GM18499 (cell line): ENCODE measurements at regions not wholly inside any gene's neighbourhood (a gene's known extent, or its start where the extent isn't known, plus 50 kb on each side); places are given as distances from the start of the nearest gene placed in this dataset.
"Not testable (repeated sequence)": the region's sequence is repeated elsewhere in the genome, so short reads cannot be mapped to it uniquely, and the experiment has no call there.

Experiments used
- ATAC-seq: cut with Tn5 transposase; IDR thresholded peaks from one replicate; pipeline ENCODE4 v1.9.1; 2021; ENCODE audit warnings: moderate number of reproducible peaks; ENCODE audit not compliant: insufficient read depth, unreplicated experiment

DNA sequence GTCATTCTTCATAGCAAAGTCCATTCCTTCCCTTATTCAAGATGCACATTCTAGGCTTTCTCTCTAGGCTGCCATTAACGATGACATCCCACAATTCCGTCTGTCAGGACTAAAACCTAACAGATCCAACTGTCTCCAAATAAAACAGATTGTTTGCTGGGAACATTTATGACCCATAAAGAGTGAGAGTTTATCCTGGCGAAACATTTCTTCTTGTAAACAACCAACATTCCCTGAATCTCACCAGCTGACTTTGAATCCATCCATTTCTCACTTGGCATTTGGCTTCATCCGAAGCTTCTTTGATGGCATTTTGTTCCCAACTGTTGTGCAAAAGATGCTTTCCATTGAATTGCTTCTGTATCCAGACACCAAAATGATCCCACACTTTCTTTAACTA is 93.1 kb downstream of the OLIG3 start:
- ATAC-seq: no peak

DNA sequence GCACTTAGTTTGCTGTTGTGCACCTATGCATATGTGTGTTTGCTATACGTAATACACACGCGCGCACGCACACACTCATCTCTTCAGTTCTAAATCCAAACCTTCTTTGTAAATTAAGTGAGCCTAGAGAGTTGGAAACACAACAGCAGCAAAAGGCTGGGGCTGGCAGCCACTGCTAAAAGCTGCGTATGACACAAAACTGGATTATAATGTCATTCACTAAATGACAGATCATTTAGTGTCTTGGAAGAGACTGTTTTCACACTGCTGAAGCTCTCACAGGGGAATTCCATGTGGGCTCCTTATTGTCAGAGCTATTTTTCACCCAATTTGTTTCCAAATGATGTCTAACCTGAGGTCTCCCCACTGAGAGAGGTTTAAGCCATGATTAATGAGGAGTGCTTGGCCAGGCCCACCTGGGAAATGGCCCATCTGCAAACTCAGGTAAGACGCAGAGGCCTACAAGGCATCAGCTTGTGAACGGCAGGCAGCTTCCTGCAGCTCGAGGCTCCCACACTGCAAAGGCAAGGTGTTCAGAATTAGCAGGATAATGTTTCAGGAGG is 94.2 kb downstream of the OLIG3 start:
- no peak for ATAC-seq

DNA sequence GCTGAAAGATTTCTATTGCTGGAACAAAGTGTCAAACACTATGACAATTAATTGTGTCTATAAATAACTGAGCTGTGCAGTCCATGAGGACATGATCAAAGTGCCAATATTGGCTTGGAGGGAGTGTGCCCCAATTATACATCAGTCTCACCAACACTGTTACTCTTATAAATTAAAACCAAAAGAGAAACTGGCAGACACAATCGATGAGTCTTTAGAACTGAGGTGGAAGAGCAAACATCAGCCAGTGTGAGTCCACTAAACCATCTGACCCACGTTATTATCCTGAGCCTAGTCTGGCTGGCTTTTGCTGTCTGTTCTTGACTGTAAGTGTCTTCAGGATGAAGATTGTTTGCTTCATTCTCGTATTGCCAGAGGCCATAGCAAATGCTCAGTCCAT is 98.9 kb downstream of the OLIG3 start:
- ATAC-seq: no peak

DNA sequence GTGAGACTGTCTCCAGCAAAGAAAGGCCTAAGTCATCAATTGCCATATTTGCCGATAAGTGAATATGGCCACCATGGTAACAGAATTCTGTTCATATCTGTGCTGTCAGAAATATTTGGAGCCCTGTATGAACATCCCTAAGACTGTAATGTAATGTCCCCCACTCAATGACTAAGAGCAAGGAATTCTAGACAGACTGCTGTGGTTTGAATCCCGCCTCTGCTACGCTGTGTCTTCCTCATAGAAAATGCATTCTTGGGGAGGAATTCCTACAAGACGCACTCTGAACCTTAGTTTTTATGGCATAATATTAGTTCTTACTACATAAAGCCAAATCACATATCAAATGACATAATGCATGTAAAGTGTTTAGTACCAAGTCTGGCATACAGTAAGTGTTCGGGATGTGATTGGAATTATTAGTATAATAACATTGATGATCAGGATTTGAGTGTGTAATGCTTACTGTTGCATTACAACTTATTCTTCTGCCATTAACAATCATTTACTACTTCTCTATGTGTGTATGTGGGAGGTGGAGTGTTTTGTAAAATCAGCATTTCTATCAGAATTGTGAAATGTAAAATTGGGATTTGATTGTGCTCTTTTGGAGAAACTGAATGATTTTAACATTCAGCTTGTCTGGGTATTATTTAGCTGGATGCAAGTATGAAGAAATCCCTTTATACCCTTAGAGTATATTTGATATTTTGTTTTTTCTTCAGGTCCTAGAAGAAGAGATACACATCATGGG is 103.0 kb downstream of the OLIG3 start:
- ATAC-seq: no peak

DNA sequence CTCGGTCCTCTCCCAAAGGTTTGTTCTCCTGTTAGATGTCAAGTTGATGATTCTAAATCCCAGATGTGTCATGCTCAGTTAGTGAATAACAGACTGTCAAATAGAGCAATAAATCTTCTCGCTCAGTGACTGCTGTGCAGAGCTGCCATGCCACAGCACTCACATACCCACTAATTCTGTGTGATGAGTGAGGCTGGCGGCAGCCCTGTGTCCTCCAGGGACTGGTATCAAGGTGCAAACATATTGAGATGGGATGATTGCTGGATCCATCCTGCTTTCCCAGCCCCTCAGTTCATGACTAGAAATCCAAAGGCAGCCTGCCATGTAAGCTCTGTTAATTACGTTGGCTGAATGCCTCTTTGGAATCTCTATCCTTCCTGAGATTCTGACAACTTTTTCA is 103.9 kb downstream of the OLIG3 start:
- ATAC-seq: no peak

DNA sequence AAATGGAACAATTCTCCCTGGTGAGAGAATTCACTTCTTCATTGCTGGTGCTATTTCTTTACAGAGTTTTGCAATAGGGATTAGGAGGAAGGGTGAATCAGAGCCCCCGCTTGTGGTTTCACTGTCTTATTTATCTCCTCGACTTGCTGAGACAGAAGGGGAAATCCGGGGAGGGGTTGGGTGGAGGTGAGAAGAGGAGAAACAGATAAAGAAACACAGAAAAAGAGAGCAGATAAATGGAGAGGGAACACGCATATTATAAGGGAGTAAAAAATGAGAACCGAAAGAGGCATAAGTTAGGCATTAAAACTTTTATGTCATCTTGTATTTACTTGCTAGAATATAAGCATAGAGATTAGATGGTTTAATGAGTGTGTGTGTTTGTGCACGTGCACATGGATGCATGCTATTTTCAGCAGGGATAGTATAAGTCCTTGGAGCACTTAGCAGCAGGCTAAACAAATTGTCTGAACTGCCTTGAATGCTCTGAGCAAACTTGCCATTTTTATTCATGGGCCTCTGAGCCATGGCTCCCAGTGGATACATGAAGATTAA is 105.0 kb downstream of the OLIG3 start:
- ATAC-seq: no peak

DNA sequence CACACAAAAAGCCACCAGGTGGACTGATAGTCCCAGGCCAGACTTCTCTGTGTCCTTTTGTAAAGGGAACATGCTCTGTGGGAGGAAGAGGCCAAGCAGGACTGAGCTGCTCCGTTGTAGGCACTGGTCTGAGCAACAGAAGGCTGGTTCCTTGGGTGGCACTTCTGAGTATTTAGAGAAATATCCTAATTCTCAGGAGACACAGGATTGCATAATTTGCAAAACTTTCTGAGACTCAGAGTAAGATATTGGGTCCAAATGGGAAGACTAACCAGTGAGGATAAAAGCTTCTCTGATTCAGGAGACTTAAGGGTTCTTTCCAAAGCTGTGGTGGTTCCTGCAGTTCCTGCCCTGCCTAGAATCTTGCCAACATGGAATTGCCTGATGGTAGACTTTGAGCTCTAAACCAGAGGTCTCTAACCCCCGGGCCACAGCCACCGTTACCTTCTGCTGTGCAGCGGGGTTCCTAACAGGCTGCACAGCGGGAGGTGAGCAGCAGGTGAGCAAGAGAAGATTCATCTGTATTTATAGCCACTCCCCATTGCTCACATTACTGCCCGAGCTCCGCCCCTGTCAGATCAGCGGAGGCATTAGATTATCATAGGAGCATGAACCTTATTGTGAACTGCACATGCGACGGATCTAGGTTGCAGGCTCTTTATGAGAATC is 107.0 kb downstream of the OLIG3 start:
- no peak for ATAC-seq

DNA sequence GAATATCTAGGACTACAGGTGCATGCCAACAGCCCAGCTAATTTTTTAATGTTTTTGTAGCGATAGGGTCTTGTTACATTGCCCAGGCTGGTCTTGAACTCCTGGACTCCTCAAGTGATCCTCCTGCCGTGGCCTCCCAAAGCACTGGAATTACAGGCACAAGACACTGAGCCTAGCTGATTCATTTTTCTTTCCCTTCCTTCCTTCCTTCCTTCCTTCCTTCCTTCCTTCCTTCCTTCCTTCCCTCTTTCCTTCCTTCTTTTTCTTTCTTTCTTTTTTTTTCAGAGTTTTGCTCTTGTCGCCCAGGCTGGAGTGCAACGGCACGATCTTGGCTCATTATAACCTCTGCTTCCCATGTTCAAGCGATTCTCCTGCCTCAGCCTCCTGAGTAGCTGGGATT is 110.9 kb downstream of the OLIG3 start:
- not testable (repeated sequence) for ATAC-seq

DNA sequence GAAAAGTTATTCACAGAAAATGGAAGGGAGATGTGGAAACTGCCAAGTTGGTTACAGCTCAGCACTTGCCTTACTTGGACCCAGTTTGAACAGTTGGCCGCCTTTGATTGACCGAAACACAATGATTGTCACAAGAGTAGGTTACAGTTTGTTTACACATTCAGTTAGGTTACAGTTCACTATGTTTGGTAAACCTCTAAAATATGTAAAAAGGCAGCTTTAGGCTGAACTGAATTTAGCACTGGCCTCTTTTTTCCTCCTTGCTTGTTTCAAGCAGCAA is 116.2 kb downstream of the OLIG3 start:
- no peak for ATAC-seq

DNA sequence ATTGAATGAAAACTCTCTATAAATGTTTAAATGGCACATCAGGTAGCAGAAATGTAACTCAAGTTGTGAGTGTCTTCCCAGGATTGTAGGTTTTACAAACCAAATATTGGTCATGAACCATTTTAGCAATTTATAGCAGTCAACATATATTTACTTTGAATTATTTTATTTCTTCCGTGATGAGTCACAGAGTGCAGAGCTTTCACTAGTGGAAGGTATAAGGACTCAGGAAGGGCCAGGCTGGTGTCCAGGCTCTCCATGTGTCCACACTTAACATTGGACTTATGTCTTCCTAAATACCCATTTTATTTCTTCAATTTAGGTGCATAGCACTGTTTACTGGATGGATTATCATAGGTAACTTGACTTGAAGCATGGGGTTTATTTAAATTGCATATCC is 120.9 kb downstream of the OLIG3 start:
- ATAC-seq: no peak

DNA sequence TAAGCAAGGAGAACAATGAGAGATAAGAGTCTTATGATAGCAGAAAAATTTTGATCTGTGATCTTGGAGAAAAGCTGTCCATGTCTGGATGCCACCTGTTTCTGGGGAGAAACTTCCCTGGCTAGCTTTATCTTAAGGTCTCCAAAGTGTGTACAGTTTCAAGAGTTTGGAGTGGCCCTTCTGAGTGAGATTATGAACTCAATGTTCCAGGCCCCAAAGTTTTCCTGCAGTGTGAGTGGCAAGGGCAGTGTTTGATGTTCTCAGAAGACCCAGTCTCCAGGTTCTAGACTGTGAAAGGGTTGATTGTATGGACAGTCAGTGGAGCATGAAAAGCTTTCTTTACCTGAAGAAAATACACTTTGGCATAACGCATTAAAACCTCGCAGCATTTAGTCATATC is 121.7 kb downstream of the OLIG3 start:
- ATAC-seq: no peak

DNA sequence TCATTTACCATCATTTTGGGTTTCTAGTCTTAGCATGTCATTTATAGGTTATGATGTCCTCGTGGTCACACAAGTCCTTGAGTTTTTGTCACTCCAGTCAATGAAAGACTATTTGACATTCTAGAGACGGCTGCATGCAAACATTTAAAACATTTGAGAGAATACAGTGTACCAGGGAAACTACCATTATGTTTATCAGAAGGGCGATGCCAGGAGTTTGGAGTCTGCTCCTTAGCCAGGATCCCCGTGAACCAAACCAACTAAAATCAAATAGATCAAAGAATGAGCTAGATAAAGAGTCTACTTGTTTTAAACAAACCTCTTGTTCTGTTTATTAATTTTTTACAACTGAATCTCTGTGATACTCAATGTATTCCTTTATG is 122.6 kb downstream of the OLIG3 start:
- ATAC-seq: no peak

DNA sequence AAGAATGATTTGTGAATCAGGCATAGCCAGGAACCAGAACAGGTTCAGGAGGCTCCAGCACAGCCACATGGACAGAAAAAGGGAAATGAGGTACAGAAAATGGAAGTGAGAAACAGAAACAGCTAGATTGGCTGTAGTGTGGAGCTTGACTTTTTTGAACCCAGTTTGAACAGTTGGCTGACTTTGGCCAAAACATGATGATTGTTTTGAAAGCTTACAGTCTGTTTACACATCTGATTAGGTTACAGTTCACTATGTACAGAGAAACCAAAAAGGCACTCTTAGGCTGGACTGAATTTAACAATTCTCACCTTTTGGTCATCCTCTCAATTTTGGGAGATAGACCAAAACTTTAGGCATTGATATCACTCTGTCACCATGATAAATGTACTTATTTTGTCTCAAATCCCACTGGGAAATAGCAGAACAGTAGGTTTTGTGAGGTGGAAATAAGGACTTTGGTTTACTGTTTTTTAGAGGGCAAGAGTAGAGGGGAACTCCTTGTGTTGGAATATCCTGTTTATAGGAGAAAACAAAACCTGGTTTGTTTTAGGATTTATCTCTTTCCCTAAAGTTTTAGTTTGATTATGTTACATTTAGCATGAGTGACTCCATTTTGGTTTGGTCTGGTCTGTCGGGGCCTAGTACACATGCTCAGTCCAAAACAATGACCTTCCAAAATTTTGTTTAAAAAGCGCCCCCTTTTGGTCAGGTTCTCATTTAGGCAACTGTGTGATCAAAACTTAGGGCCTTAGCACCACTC is 123.1 kb downstream of the OLIG3 start:
- no peak for ATAC-seq

DNA sequence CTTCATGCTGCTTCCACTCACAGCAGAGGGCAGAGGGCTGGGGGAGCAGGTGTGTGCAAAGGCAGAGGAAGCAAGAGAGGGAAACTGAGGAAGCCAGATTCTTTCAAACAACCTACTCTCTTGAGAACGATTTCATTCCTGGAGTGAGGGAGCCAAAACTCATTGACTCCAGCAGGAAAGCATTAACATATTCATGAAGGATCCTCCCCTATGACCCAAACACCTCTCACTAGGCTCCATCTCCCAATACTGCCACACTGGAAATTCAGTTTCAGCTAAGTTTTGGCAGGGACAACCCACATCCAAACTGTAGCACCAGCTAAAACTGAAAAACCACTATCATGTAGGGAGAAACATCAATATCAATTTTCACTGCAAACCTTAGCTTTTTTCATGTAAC is 125.1 kb downstream of the OLIG3 start:
- no peak for ATAC-seq

DNA sequence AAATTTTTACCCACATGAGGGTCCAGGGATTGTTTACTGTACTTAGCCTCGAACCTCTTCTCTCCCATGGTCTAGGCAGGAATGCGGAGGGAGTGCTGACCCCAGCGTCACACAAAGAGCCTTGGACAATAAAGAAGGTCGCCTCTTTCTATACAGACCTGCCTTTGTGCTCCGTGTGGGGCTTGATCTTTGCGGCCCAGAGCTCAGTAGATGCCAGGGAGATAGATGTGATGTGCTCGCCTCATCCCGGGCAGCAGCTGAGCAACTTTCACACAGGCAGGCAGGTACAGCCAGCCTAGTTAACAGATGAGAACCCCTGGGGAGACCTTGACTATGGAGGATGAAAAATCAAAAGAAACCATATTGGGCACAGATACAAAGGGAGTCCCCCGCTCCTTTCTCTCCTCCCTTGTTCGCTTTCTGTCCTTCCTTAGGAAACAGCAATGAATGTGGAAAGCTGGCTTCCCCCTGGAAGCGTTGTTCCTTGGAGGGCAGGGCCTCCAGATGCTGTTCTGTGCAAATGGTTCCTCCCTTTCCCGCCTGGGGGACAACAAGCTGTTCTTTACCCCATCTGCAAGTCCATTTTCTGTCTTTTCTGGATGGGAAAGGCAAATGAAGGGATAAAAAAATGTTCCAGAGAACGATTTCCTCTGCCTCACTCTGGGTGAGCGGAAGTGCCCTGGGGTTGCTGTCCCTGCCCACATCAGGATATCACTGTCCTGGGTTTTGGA is 128.3 kb downstream of the OLIG3 start:
- ATAC-seq: no peak

DNA sequence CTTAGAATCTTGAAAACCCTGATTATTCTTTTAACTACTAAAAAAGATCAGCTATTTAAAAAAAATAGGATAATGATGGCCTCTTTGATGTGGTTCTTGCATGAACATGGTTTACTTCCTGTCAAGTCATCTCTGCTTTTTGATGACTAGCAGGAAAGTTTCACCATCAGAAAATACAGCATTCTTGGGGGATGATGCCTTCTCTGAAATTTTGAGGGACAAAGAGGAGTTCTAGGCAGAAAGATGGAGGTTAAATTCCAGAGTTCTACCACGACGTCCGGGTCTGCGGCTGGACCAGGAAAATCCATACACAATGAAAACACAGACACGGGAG is 130.4 kb downstream of the OLIG3 start:
- no peak for ATAC-seq

DNA sequence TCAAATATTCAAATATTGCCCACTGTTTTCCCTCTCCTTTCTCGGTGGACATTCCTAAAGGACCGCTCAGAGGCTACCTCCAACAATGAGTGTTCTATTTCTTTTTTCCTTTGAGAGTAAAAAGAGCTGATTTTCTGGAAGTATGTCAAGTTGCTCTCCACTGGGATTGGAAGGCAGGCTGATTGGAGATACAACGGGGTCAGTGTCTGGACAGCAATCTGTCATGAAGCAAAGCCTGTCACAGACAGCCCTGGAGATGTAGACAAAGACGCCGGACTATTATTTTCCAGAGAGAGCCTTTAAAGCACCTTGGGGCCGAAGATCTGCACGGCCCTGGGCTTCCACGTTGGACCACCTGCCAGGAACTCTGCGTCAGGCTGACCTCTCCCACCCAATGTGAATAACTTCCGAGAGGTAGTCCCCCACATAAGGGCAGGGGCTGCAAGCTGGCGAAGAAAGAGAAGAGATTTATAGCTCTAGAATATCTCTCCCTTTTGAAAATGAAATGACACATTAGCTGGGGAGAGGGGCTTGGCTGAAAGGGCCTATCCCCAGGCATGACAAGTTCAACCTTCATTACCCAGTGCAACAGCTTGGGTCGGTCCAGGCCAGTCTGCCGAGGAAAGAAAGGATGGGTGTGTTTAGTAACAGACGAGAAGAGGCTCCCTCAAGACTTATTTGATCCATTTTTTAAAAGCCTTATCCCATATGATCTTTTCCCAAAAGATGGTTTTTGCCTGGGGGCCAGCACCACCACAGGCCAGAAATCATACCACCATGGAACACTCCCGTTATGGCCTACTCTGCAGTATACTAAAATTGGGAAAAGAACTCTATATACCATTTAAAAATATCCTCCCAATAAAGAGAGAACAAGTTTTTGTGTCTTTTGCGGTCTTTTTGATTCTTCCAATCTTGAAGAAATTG is 131.1 kb downstream of the OLIG3 start:
- no peak for ATAC-seq

DNA sequence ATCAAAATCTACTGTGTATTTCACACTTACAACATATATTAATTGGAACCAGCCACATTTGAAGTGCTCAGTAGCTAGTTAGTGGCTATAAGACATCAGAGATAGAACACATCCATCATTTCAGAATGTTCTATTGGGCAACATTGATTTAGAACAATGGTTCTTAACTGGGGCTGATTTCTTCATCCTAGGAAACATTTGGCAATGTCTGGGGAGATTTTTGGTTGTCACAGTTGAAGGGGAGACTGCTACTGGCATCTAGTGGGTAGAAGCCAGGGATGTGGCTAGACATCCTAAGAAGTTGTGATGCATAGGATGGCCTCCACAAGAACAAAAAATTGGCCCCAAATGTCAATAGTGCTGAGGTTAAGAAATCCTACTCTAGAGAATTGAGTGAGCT is 132.5 kb downstream of the OLIG3 start:
- ATAC-seq: no peak

DNA sequence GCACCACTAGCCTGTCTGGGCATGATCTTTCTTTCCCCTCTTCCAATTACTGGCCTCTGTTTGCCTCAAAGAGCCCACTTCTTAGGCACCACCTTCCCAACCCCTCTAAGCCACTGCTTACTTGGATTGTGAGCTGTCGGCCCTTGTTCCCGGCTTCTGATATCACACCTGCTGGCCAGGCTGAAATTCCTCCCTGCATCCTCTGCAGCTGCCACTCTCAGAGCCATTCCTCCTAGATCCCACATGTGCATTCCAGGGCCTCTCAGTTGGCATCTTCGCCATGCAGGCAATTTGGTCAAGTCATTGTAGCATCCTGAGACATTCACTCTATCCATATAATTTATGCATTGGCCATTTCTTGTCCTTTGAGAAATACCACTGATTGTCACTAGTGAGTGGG is 135.9 kb downstream of the OLIG3 start:
- no peak for ATAC-seq

DNA sequence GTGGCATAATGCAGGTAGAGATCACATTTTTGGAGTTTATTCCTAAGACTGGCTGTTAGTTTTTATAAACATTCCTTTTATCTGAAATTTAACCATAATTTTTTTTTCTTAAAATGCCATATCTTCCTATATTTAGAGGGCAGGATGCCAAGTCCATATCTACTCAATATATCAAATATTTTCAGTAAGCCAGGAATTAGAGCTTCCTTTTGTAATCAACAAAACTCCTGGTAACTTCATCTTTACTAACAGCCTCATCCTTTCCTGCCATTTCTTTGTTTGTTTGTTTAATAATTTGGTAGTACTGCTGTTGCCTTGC is 136.3 kb downstream of the OLIG3 start:
- no peak for ATAC-seq
